Mesothelial cell of epicardium (in vitro differentiated cells): ENCODE measurements at regions not wholly inside any gene's neighbourhood (a gene's known extent, or its start where the extent isn't known, plus 50 kb on each side); places are given as distances from the start of the nearest gene placed in this dataset.

Experiments
- DNase-seq, 2 experiments: peaks; one replicate each; pipeline ENCODE4 v3.0.0; 2021; ENCODE audit warnings: low spot score in 2 of 2; ENCODE audit not compliant: unreplicated experiment in 2 of 2
- H3K27ac Mint-ChIP-seq: 2 replicates; pipeline ENCODE4 v1.8.0; 2021; ENCODE audit warnings: mixed read lengths
- H3K27me3 Mint-ChIP-seq: 2 replicates; pipeline ENCODE4 v1.8.0; 2021; ENCODE audit warnings: low read depth, mixed read lengths
- H3K36me3 Mint-ChIP-seq: 2 replicates; pipeline ENCODE4 v1.8.0; 2021; ENCODE audit warnings: mixed read lengths
- H3K4me1 Mint-ChIP-seq: 2 replicates; pipeline ENCODE4 v1.8.0; 2021; ENCODE audit warnings: mixed read lengths
- H3K4me3 Mint-ChIP-seq: 2 replicates; pipeline ENCODE4 v1.8.0; 2021; ENCODE audit warnings: mild to moderate bottlenecking, moderate library complexity, mixed read lengths
- H3K9me3 Mint-ChIP-seq: 2 replicates; pipeline ENCODE4 v1.8.0; 2021; ENCODE audit warnings: mixed read lengths
- TF ChIP-seq, protein P1 (sequence below): fragments of 200-600 bp; sonication (generic); IDR thresholded peaks from one replicate; pipeline ENCODE4 v1.5.0; 2021; ENCODE audit warnings: antibody characterized with exemption; ENCODE audit not compliant: unreplicated experiment

DNA sequence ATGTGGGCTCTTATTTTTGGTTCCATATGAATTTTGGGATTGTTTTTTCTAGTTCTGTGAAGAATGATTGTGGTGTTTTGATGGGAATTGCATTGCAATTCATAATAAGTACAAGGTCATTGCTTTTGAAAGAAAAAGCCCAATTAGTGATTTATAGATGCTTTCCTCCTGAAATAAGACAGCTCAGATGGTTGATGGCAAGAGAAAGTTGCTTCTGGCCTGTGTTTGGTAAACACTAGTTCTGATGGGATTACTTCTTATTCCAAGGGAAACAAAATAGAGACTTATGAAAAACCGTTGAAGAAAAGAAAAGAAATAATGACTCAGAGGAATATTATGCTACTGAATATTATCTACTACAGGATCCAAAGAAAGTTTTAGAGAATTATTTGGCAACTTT is 144.9 kb downstream of the SPANXA1 start:
- no peak overlapping the region for H3K27ac Mint-ChIP-seq
- H3K4me3 Mint-ChIP-seq, result no peak overlapping the region
- H3K4me1 Mint-ChIP-seq, result no peaks in the 10 kb centered on the region
- no peak for DNase-seq
- peaks cover 27% of the 10 kb centered on the region for H3K9me3 Mint-ChIP-seq
- no peaks in the 10 kb centered on the region for H3K27me3 Mint-ChIP-seq
- H3K36me3 Mint-ChIP-seq, result no peaks in the 10 kb centered on the region
- TF ChIP-seq, protein P1, sequence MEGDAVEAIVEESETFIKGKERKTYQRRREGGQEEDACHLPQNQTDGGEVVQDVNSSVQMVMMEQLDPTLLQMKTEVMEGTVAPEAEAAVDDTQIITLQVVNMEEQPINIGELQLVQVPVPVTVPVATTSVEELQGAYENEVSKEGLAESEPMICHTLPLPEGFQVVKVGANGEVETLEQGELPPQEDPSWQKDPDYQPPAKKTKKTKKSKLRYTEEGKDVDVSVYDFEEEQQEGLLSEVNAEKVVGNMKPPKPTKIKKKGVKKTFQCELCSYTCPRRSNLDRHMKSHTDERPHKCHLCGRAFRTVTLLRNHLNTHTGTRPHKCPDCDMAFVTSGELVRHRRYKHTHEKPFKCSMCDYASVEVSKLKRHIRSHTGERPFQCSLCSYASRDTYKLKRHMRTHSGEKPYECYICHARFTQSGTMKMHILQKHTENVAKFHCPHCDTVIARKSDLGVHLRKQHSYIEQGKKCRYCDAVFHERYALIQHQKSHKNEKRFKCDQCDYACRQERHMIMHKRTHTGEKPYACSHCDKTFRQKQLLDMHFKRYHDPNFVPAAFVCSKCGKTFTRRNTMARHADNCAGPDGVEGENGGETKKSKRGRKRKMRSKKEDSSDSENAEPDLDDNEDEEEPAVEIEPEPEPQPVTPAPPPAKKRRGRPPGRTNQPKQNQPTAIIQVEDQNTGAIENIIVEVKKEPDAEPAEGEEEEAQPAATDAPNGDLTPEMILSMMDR, result no peak

DNA sequence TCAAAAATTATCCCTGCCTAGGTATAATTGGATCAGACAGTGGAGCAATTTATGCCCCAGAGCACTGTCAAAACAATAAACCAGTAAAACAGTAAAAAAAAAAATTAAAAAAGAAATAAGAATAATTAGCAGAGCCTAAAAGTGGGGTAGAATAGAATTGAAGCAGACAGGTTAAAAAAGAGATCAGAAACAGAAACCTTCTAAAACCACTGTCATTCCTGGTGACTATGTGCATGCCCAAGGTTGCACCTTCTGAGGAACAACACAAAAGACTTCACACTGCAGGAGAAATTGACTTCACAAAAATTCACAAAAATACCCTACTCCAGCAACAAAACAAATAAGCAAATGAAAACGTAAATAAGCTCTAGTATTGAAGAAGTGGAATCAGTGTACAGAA is 168.6 kb downstream of the SPANXA1 start:
- Mint-ChIP-seq H3K4me1 (no peaks in the 10 kb centered on the region), H3K9me3 (peaks cover 24% of the 10 kb centered on the region), H3K27ac (no peak overlapping the region), H3K4me3 (no peak overlapping the region), H3K36me3 (no peaks in the 10 kb centered on the region), H3K27me3 (no peaks in the 10 kb centered on the region)
- DNase-seq, result no peak
- TF ChIP-seq, protein P1, result no peak

DNA sequence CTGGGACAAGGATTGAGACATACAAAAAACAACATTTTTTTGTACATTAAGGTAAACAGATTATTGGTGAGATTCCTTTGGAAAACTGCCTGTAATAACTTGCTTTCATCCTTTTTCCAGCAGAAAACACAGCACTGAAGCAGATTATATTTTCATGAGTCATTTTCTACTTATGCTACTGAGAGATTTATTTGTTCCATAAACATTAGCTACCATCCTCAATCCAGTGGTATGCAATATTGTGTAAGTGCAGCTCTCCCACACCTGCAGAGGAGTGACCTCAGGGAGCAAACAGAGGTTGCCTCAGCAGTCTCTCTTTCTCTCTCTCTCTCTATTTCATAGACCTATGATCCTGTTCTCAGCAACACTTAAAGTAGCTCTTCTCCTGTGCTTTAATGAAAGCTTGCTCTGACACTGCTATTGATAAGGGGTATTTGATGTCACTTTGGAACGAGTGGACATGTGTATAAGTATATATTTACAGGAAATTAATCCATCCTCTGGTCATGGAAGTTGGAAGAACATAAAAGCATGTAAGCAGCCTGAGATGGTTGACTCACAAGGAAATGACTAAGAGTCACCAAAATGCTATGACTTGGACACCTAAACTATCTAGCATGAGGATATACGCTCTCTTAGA is 163.7 kb upstream of the SPANXC start:
- H3K4me3 Mint-ChIP-seq, result no peak overlapping the region
- peaks cover 24% of the 10 kb centered on the region for H3K9me3 Mint-ChIP-seq
- no peak for DNase-seq
- no peaks in the 10 kb centered on the region for H3K36me3 Mint-ChIP-seq
- TF ChIP-seq, protein P1, result no peak
- peaks cover 6% of the 10 kb centered on the region for H3K4me1 Mint-ChIP-seq
- no peaks in the 10 kb centered on the region for H3K27me3 Mint-ChIP-seq
- H3K27ac Mint-ChIP-seq, result peak overlapping the region; percentile 39

DNA sequence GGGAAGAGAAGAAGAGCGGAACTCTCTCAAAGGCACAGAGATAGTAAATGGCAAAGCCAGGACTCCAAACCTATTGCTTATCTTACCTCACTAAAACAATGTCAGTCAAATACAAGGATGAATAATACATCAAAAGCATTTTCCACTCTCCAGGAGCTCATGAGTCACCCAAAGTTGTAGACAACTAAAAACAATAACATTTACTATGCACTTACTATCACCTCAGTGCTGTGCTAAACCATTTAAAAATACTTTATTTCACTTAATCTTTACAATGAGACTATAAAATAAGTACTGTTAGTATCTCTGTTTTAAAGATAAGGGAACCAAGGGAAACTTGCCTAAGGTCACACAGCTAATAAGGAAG is 163.2 kb upstream of the SPANXC start:
- TF ChIP-seq, protein P1, result no peak
- Mint-ChIP-seq H3K27me3 (no peaks in the 10 kb centered on the region), H3K27ac (no peak overlapping the region), H3K36me3 (no peaks in the 10 kb centered on the region), H3K4me1 (peaks cover 6% of the 10 kb centered on the region), H3K4me3 (no peak overlapping the region), H3K9me3 (peaks cover 29% of the 10 kb centered on the region)
- DNase-seq, result no peak

DNA sequence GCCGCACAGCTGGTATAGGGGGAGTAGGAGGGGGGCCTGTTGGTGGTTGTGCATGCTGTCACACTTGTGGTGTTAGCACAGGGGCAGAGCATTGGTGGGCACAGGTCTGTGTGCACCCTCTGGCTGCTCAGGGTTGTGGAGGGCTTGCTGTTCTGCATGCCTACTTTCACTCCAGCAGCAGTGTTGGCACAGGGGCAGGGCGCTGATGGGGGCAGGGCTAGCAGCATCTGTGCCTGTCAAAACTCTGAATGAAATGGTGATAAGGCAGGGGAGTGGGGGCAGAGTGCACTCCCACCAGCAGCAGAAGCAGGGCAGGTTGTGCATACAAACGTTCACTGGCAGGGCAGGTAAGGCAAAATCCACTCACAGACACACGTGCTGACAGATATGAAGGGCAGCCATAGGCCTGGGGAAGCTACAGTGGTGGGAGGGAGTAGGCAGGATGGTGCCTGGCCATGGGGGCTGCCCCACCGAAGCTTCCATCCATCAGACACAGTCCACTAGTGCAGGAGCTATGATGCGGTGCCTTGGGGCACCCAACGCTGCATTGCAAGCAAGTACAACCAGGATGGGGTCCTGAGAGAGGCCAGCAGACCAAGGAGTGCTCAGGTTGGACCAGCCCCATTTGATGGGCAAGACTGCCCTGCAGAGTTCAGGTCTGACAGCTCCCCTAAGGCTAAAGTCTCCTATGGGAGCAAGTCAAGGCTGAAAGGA is 160.7 kb upstream of the SPANXC start:
- TF ChIP-seq, protein P1, result no peak
- no peak overlapping the region for H3K4me3 Mint-ChIP-seq
- H3K36me3 Mint-ChIP-seq, result no peaks in the 10 kb centered on the region
- H3K9me3 Mint-ChIP-seq, result peaks cover 52% of the 10 kb centered on the region
- peaks cover 6% of the 10 kb centered on the region for H3K4me1 Mint-ChIP-seq
- DNase-seq, result no peak
- no peak overlapping the region for H3K27ac Mint-ChIP-seq
- H3K27me3 Mint-ChIP-seq, result no peaks in the 10 kb centered on the region
